CD8-positive, alpha-beta memory T cell (primary cell): ENCODE measurements at regions not wholly inside any gene's neighbourhood (a gene's known extent, or its start where the extent isn't known, plus 50 kb on each side); places are given as distances from the start of the nearest gene placed in this dataset.

ENCODE experiments used
- CTCF ChIA-PET: fragments of 350-600 bp; sonication (Branson Sonifier 250); formaldehyde crosslinking; loops from one replicate; lab custom pipeline; 2021; ENCODE audit warnings: antibody characterized with exemption; lab: Charles Lee
- POLR2A ChIA-PET: fragments of 350-600 bp; sonication (Branson Sonifier 250); formaldehyde crosslinking; loops from one replicate; lab custom pipeline; 2021; ENCODE audit warnings: antibody characterized with exemption; lab: Charles Lee
- DNase-seq, 5 donors: peaks; one replicate each; pipeline versions ENCODE4 v3.0.0 to v3.0.0-alpha.2; 2020 to 2022; ENCODE audit warnings: mixed read lengths in 1 of 5
- H3K27ac ChIP-seq: one replicate; pipeline ENCODE4 v1.7.0; 2013; ENCODE audit warnings: low read depth, mild to moderate bottlenecking, low read length, moderate library complexity
- H3K27me3 ChIP-seq: 2 replicates; pipeline ENCODE4 v1.7.0; 2013; ENCODE audit warnings: low read length, mild to moderate bottlenecking; ENCODE audit not compliant: insufficient read depth, poor library complexity, severe bottlenecking
- H3K36me3 ChIP-seq: 2 replicates; pipeline ENCODE4 v1.7.0; 2013; ENCODE audit warnings: mild to moderate bottlenecking, low read length, moderate library complexity; ENCODE audit not compliant: insufficient read depth
- H3K4me1 ChIP-seq: 2 replicates; pipeline ENCODE4 v1.7.0; 2013; ENCODE audit warnings: mild to moderate bottlenecking, low read length, moderate library complexity; ENCODE audit not compliant: insufficient read depth
- H3K4me3 ChIP-seq: 2 replicates; pipeline ENCODE4 v1.7.0; 2013; ENCODE audit warnings: mild to moderate bottlenecking, low read length
- H3K9me3 ChIP-seq: 2 replicates; pipeline ENCODE4 v1.7.0; 2013; ENCODE audit warnings: mild to moderate bottlenecking, low read length
- H3K27ac Mint-ChIP-seq, 8 donors: one replicate each; pipeline ENCODE4 v1.8.0; 2020 to 2021; ENCODE audit warnings: mixed read lengths in 8 of 8, mild to moderate bottlenecking in 6 of 8, inconsistent platforms in 3 of 8, moderate library complexity in 3 of 8
- H3K27me3 Mint-ChIP-seq, 2 donors: one replicate each; pipeline ENCODE4 v1.8.0; 2020 to 2021; ENCODE audit warnings: mixed read lengths in 2 of 2, mild to moderate bottlenecking in 1 of 2, moderate library complexity in 1 of 2
- H3K36me3 Mint-ChIP-seq, 3 donors: one replicate each; pipeline ENCODE4 v1.8.0; 2020 to 2021; ENCODE audit warnings: mixed read lengths in 3 of 3, inconsistent platforms in 1 of 3, mild to moderate bottlenecking in 1 of 3
- H3K4me1 Mint-ChIP-seq, 3 donors: one replicate each; pipeline ENCODE4 v1.8.0; 2020 to 2021; ENCODE audit warnings: mixed read lengths in 3 of 3, inconsistent platforms in 1 of 3, mild to moderate bottlenecking in 1 of 3
- H3K4me3 Mint-ChIP-seq, 7 donors: one replicate each; pipeline ENCODE4 v1.8.0; 2020 to 2021; ENCODE audit warnings: mixed read lengths in 7 of 7, mild to moderate bottlenecking in 6 of 7, moderate library complexity in 4 of 7, inconsistent platforms in 2 of 7
- H3K9me3 Mint-ChIP-seq, 5 donors: one replicate each; pipeline ENCODE4 v1.8.0; 2020 to 2022; ENCODE audit warnings: mixed read lengths in 5 of 5, mild to moderate bottlenecking in 3 of 5, moderate library complexity in 2 of 5, inconsistent platforms in 1 of 5

- Histone ChIP-seq H3K27me3 (no peaks in the 10 kb centered on the region), H3K4me1 (peaks cover 16% of the 10 kb centered on the region), H3K36me3 (no peaks in the 10 kb centered on the region), H3K4me3 (no peak overlapping the region), H3K27ac (no peak overlapping the region), H3K9me3 (no peaks in the 10 kb centered on the region)
- Mint-ChIP-seq H3K4me1 (peaks cover 21 to 37% (median 31%) of the 10 kb centered on the region in 3 donors), H3K27me3 (no peaks in the 10 kb centered on the region), H3K27ac (no peak overlapping the region), H3K9me3 (no peaks in the 10 kb centered on the region), H3K36me3 (peaks cover 0 to 4% (median 2%) of the 10 kb centered on the region in 3 donors), H3K4me3 (no peak overlapping the region)
- DNase-seq, result no peak
- ChIA-PET POLR2A (no interaction called here), CTCF (no interaction called here)
These were observed 267.8 kb upstream of the TRIB2 start for GRCh38 chr2:12448846-12449505.

- Histone ChIP-seq H3K27me3 (no peaks in the 10 kb centered on the region), H3K27ac (peak overlapping the region; percentile 46), H3K9me3 (no peaks in the 10 kb centered on the region), H3K36me3 (no peaks in the 10 kb centered on the region), H3K4me1 (peaks cover 16% of the 10 kb centered on the region), H3K4me3 (peak overlapping the region; percentile 3)
- H3K4me3 Mint-ChIP-seq, result peak overlapping the region; percentile 10 to 82 (median 74)
- H3K36me3 Mint-ChIP-seq, result peaks cover 0 to 2% (median 2%) of the 10 kb centered on the region in 3 donors
- POLR2A ChIA-PET, result interaction anchor here (0.6 to 1.4 kb wide), 2 partner anchors 30 to 265 kb away, joined by 3 to 5 read pairs; partner anchors contain the start of gene TRIB2
- H3K4me1 Mint-ChIP-seq, result peaks cover 30 to 47% (median 46%) of the 10 kb centered on the region in 3 donors
- no peaks in the 10 kb centered on the region for H3K27me3 Mint-ChIP-seq
- CTCF ChIA-PET, result interaction anchor here (0.6 to 2.4 kb wide), 6 partner anchors 9 to 479 kb away, joined by 3 to 12 read pairs (median 4); partner anchors contain the start of gene TRIB2
- no peak for DNase-seq
- peak overlapping the region; percentile 19 to 91 (median 64) for H3K27ac Mint-ChIP-seq
- H3K9me3 Mint-ChIP-seq, result no peaks in the 10 kb centered on the region
These were observed 265.0 kb upstream of the TRIB2 start for GRCh38 chr2:12451726-12452125.

- CTCF ChIA-PET, result interaction anchor here (0.6 to 2.4 kb wide), 7 partner anchors 9 to 479 kb away, joined by 3 to 12 read pairs (median 3); partner anchors contain the start of gene TRIB2
- H3K27ac Mint-ChIP-seq, result peak overlapping the region in 7 of 8 donors; percentile 25 to 91 (median 66)
- peaks cover 35 to 52% (median 50%) of the 10 kb centered on the region in 3 donors for H3K4me1 Mint-ChIP-seq
- peaks cover 21% of the 10 kb centered on the region for H3K4me1 ChIP-seq
- H3K36me3 ChIP-seq, result no peaks in the 10 kb centered on the region
- H3K9me3 ChIP-seq, result no peaks in the 10 kb centered on the region
- POLR2A ChIA-PET, result interaction anchor here (0.6 to 1.4 kb wide), 2 partner anchors 31 to 265 kb away, joined by 3 to 5 read pairs; partner anchors contain the start of gene TRIB2
- H3K36me3 Mint-ChIP-seq, result peaks cover 0 to 2% (median 0%) of the 10 kb centered on the region in 3 donors
- no peaks in the 10 kb centered on the region for H3K27me3 ChIP-seq
- peak overlapping the region; percentile 3 for H3K4me3 ChIP-seq
- no peaks in the 10 kb centered on the region for H3K9me3 Mint-ChIP-seq
- H3K27me3 Mint-ChIP-seq, result no peaks in the 10 kb centered on the region
- peak overlapping the region; percentile 46 for H3K27ac ChIP-seq
- peak overlapping the region; percentile 10 to 82 (median 74) for H3K4me3 Mint-ChIP-seq
- no peak for DNase-seq
These were observed 264.6 kb upstream of the TRIB2 start for GRCh38 chr2:12452185-12452584.

- H3K4me3 Mint-ChIP-seq, result no peak overlapping the region
- H3K27ac Mint-ChIP-seq, result peak overlapping the region in 1 of 8 donors; percentile 67
- peaks cover 40 to 56% (median 55%) of the 10 kb centered on the region in 3 donors for H3K4me1 Mint-ChIP-seq
- Histone ChIP-seq H3K27me3 (no peaks in the 10 kb centered on the region), H3K4me1 (peaks cover 25% of the 10 kb centered on the region), H3K4me3 (no peak overlapping the region), H3K9me3 (no peaks in the 10 kb centered on the region), H3K36me3 (no peaks in the 10 kb centered on the region), H3K27ac (no peak overlapping the region)
- H3K36me3 Mint-ChIP-seq, result peaks cover 0 to 2% (median 0%) of the 10 kb centered on the region in 3 donors
- POLR2A ChIA-PET, result interaction anchor here (0.7 kb wide), 1 partner anchor 263 kb away, joined by 3 read pairs; the partner anchor contains the start of gene TRIB2
- no peaks in the 10 kb centered on the region for H3K9me3 Mint-ChIP-seq
- no peaks in the 10 kb centered on the region for H3K27me3 Mint-ChIP-seq
- no peak for DNase-seq
- CTCF ChIA-PET, result interaction anchor here (1.3 kb wide), 1 partner anchor 263 kb away, joined by 3 read pairs; no protein-coding TSS in a partner anchor
These were observed 263.0 kb upstream of the TRIB2 start for GRCh38 chr2:12453731-12454130.

- ChIA-PET POLR2A (no interaction called here), CTCF (interaction anchor here (0.9 kb wide), 1 partner anchor 48 kb away, joined by 3 read pairs; no protein-coding TSS in a partner anchor)
- Histone ChIP-seq H3K4me1 (peaks cover 25% of the 10 kb centered on the region), H3K27me3 (no peaks in the 10 kb centered on the region), H3K4me3 (no peak overlapping the region), H3K36me3 (no peaks in the 10 kb centered on the region), H3K27ac (no peak overlapping the region), H3K9me3 (no peaks in the 10 kb centered on the region)
- H3K4me3 Mint-ChIP-seq, result no peak overlapping the region
- peaks cover 35 to 51% (median 49%) of the 10 kb centered on the region in 3 donors for H3K4me1 Mint-ChIP-seq
- H3K27ac Mint-ChIP-seq, result peak overlapping the region in 2 of 8 donors; percentile 52 to 69
- H3K36me3 Mint-ChIP-seq, result no peaks in the 10 kb centered on the region
- H3K27me3 Mint-ChIP-seq, result no peaks in the 10 kb centered on the region
- DNase-seq, result no peak
- no peaks in the 10 kb centered on the region for H3K9me3 Mint-ChIP-seq
These were observed 261.1 kb upstream of the TRIB2 start for GRCh38 chr2:12455661-12456060.

- Mint-ChIP-seq H3K4me3 (peak overlapping the region; percentile 78 to 92 (median 86)), H3K9me3 (no peaks in the 10 kb centered on the region), H3K27ac (peak overlapping the region; percentile 80 to 98 (median 94)), H3K36me3 (no peaks in the 10 kb centered on the region), H3K27me3 (no peaks in the 10 kb centered on the region), H3K4me1 (peaks cover 31 to 46% (median 43%) of the 10 kb centered on the region in 3 donors)
- ChIA-PET CTCF (interaction anchor here (0.9 kb wide), 3 partner anchors 47 to 260 kb away, joined by 3 to 5 read pairs (median 3); partner anchors contain the start of gene TRIB2), POLR2A (interaction anchor here (0.5 to 1.0 kb wide), 3 partner anchors 37 to 296 kb away, joined by 3 to 8 read pairs (median 3); partner anchors contain the start of gene TRIB2)
- peak overlapping the region; percentile 65 for H3K27ac ChIP-seq
- H3K4me3 ChIP-seq, result peak overlapping the region; percentile 61
- peak; percentile 17 to 72 (median 36) for DNase-seq
- no peaks in the 10 kb centered on the region for H3K27me3 ChIP-seq
- H3K9me3 ChIP-seq, result no peaks in the 10 kb centered on the region
- peaks cover 23% of the 10 kb centered on the region for H3K4me1 ChIP-seq
- H3K36me3 ChIP-seq, result no peaks in the 10 kb centered on the region
These were observed 260.2 kb upstream of the TRIB2 start for GRCh38 chr2:12456293-12457106.

- peak overlapping the region in 4 of 8 donors; percentile 82 to 96 (median 94) for H3K27ac Mint-ChIP-seq
- ChIA-PET CTCF (no interaction called here), POLR2A (interaction anchor here (0.6 kb wide), 1 partner anchor 271 kb away, joined by 3 read pairs; no protein-coding TSS in a partner anchor)
- no peaks in the 10 kb centered on the region for H3K9me3 Mint-ChIP-seq
- H3K4me1 Mint-ChIP-seq, result peaks cover 20 to 32% (median 30%) of the 10 kb centered on the region in 3 donors
- H3K27ac ChIP-seq, result no peak overlapping the region
- no peaks in the 10 kb centered on the region for H3K36me3 Mint-ChIP-seq
- no peaks in the 10 kb centered on the region for H3K36me3 ChIP-seq
- H3K4me3 Mint-ChIP-seq, result peak overlapping the region in 2 of 7 donors; percentile 15 to 48
- no peak overlapping the region for H3K4me3 ChIP-seq
- peaks cover 9% of the 10 kb centered on the region for H3K4me1 ChIP-seq
- no peaks in the 10 kb centered on the region for H3K9me3 ChIP-seq
- no peak for DNase-seq
- no peaks in the 10 kb centered on the region for H3K27me3 ChIP-seq
- H3K27me3 Mint-ChIP-seq, result no peaks in the 10 kb centered on the region
These were observed 258.9 kb upstream of the TRIB2 start for GRCh38 chr2:12457831-12458230.
